ENCODE measurements at regions not wholly inside any gene's neighbourhood (a gene's known extent, or its start where the extent isn't known, plus 50 kb on each side); places are given as distances from the start of the nearest gene placed in this dataset.

- DNase-seq (ENCODE audit: low spot score): no peak
These were observed 1673.2 kb upstream of the PRR20A start for GRCh38 chr13:55467476-55467875.

DNA sequence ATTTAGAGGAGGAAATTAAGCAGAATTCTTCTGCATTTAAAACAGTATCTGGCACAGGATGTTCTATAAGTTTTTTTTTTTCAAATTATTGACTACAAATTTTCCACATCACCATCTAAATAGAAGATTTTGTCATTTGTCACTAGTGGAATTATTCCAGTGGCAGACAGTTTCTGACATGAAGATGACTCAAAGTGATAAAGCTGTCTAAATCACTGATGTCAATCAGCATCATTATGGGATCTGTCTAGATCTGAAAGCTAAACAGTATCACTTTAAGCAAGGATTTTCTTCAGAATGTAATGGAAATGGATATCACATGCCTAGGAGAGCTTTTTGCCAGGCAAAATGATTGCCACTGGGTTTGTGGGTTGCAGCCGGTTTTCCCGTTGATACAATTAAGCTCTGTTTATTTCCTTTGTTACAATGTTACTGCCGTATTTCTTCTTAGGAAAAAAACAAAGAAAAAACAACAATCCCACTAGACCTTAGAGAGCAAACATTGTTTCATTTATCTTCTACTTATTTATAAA, 1657.0 kb upstream of the PRR20A start:
- no peak for DNase-seq (ENCODE audit: low spot score)

DNA sequence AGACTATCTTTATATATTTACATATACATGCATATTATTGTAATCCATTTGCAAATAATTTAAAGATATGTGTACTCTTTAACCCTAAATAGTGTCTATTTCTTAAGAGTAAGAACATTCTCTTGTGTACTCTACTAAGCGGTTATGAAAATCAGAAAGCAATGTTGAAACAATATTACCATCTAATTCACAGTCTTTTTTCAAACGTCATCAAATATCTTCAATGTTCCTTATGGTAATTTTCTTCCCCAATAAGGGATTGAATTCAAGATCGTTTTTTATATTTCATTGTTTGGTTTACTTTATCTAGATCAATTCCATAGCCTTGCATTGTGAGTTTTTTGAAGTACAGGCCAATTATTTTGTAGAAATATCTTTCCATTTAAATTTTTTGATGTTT, 1647.4 kb upstream of the PRR20A start:
- DNase-seq (ENCODE audit: low spot score): no peak

DNA sequence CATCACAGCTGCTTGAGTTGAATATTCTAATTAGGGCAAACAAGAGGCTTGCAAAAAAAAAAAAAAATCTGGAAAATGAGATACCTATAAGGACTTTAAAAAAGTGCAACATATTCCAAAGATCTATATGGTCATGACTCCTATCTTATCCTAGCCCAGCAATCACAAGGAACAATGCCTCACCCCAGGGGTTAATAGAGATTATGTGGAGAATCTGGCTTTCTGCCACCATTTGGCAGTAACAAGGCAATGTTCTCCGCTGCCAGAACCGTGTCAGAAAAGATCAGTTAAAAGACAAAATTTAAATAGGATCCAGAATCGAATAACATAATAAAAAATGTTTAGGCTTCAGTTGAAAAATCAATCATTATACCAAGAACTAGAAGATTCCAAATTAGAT, 1643.2 kb upstream of the PRR20A start:
- DNase-seq (ENCODE audit: low spot score): no peak

DNA sequence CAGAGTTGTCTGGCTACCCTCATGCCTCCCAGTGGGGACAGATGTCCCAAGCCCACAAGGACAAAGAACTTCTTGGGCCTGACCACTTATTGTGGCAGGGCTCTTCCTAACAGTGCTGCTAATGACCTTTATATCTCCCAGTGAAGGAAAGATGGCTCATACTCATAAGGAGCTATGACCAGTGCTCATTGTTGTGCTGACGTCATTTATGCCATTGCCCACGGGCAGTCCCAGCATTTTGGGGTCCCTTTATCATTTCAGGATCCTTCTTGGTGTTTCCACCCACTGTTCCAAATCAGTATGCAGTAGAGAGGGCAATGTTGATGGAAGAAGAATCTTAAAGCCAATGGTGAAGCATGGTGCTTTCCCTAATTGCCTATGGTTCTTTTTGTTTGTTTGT, 1640.0 kb upstream of the PRR20A start:
- DNase-seq (ENCODE audit: low spot score): no peak

DNA sequence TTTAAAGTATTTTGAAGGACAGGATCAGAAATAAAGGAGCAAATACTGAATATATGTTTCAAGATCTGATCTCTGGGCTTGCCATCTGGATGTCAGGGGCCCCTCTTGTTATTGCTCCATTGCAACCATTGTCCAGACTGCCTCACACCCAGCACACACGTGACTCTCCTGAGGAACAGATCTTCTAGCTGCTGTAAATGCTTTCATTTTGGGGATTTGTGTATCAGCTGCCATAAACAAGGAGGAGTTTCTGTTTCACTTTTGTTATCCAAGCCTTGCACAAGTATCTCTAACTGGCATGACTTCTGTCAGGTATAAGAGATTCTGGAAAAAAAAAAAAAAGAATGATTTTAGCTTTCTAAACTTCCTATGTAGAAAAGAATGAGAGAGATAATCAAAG, 1624.1 kb upstream of the PRR20A start:
- DNase-seq (ENCODE audit: low spot score): no peak

GRCh38 chr13:55517312-55517711, 1623.4 kb upstream of the PRR20A start:
- DNase-seq (ENCODE audit: low spot score): no peak

DNA sequence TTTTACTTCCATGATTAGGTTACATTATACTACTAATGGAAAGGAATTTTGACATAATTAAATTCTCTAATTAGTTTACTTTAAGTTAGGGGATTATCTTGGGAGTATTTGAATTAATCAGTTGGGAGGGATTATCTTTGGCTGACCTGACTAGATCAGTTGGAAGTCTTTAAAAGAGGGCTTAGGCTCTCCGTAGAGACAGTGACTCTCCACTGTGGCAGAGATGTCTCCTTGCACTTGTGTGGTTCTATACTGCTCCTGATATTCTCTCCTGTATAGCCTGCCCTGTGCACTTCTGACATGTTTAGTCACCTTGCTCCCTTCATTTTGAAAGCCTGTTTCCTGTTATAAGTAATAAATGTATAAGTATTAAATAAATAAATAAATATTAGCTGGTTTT, 1612.3 kb upstream of the PRR20A start:
- DNase-seq (ENCODE audit: low spot score): no peak

- DNase-seq (ENCODE audit: low spot score): no peak
These were observed 1606.4 kb upstream of the PRR20A start for GRCh38 chr13:55534306-55534705.

DNA sequence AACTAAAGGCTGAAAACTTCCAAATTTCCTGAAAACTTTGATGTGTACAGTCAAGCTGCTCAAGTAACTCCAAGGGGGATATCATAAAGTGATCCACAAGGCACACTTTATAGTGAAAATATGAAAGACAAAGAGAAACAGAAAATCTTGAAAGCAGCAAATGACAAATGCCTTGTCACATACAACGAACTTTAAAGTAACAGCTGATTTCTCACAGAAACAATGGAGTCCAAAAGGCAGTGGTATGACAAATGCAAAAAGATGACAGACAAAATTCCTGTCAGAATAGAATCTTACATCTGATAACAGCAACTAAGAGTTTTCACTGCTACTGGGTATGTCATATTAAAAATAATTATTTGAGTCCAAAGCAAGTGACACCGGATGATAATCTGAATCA, 1602.3 kb upstream of the PRR20A start:
- DNase-seq (ENCODE audit: low spot score): no peak

DNA sequence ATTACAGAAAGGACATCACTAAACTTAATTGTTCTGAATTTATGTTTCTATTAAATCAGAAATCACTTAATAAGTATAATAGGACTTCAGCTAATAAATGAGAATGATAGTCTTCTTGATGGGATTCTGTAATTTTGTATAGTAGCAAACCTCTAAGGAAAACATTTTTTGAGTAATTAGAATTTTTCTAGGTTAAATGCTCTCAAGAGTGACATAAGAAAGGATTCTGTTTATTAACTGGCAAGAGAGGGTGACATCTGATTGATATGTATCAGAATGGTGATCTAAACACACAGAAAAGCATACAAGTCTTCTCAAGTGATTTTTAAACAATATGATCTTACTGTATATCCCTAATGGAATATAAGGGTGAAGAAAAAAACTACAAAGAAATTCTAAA, 1597.7 kb upstream of the PRR20A start:
- no peak for DNase-seq (ENCODE audit: low spot score)

DNA sequence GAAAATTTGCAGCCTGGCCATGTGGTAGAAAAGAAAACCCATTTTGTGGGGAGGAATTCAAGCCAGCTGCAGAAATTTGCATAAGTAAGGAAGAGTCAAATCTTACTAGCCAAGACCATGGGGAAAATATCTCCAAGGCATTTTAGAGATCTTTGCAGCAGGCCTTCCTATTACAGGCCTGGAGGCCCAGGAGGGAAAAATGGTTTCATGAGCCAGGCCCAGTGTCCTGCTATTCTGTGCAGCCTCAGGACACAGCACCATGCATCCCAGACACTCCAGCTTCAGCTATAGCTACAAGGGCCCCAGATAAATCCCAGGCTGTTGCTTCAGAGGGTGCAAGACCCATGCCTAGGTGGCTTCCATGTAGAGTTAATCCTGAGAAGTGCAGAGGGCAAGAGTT, 1590.1 kb upstream of the PRR20A start:
- DNase-seq (ENCODE audit: low spot score): no peak

GRCh38 chr13:55553701-55554100, 1587.0 kb upstream of the PRR20A start:
- DNase-seq (ENCODE audit: low spot score): no peak

- no peak for DNase-seq (ENCODE audit: low spot score)
These were observed 1586.0 kb upstream of the PRR20A start for GRCh38 chr13:55554741-55555140.

DNA sequence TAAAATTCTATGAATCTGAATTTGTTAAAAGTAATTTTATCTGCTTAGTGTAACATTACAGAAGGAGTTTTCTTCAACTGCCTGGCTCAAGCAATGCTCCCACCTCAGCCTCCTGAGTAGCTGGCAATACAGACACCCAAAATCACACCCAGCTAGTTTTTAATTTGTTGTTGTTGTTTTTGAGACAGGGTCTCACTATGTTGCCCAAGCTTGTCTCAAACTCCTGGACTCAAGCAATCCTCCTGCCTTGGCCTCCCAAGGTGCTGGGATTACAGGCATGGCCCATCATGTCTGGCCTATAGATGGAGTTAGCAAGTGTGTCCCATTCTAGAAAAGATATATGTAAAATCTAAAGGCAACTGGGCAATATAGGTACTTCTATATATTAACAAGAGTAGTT, 1580.4 kb upstream of the PRR20A start:
- no peak for DNase-seq (ENCODE audit: low spot score)

GRCh38 chr13:55563267-55563666, 1577.5 kb upstream of the PRR20A start:
- DNase-seq (ENCODE audit: low spot score): no peak

- no peak for DNase-seq (ENCODE audit: low spot score)
These were observed 1574.4 kb upstream of the PRR20A start for GRCh38 chr13:55566334-55566733.

DNA sequence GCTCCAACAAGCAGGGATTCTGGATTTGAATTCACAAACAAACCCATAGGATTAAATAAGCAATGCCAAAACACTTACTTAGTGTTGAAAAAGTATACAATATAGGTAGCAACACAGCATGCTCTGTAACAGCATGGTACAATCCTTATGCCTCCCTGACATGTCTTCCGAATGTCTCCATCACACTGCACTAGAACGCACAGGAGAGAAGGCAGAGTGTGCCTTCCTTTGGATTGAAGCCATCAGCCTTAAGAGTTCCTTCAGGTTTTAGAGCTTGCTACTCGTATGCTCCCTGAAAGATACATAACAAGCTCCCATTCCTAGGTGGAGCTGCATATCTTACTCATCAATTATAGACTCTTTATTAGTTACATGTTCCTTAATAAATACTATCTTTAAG, 1573.9 kb upstream of the PRR20A start:
- DNase-seq (ENCODE audit: low spot score): no peak

- no peak for DNase-seq (ENCODE audit: low spot score)
These were observed 1572.7 kb upstream of the PRR20A start for GRCh38 chr13:55567721-55568625.

DNA sequence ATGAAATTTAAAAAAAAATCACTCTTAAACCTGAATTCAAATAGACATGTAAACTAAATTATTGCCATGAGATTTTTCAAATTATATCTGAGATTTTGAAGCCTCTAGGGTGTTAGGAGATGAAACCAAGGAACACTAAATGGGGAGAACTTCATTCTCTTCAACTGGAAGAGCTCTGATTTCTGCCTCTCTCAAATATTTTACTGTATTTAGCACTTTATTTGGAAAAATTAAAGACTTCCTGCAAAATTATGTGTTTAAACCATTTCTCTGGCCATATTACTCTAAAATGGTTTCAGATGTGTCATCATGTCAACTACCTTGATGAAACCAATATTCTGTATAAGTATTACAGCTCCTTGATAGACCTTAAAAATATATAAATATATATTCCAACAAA, 1571.6 kb upstream of the PRR20A start:
- no peak for DNase-seq (ENCODE audit: low spot score)

- no peak for DNase-seq (ENCODE audit: low spot score)
These were observed 1571.2 kb upstream of the PRR20A start for GRCh38 chr13:55569514-55569913.

DNA sequence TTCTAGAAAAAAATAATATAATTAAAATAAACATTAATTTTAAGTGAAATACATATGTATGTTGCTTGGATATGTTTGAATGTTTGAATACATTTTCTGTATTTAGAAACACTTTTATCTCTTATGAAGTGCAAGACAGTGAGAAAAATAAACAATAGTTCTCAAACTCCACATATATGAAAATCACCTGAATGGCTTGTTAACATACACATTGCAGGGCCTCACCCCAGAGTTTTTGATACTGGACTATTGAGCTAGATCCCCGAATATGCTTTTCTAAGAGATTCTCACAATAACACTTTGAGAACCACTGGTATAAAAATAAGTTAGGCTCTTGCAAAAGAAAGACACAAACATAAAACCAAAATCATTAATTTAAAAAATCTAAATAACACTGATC, 1570.3 kb upstream of the PRR20A start:
- DNase-seq (ENCODE audit: low spot score): no peak

- DNase-seq (ENCODE audit: low spot score): no peak
These were observed 1569.4 kb upstream of the PRR20A start for GRCh38 chr13:55571237-55571867.

GRCh38 chr13:55572408-55572807, 1568.3 kb upstream of the PRR20A start:
- no peak for DNase-seq (ENCODE audit: low spot score)

Measured in HuH-7 (cell line).